ENCODE measurements at regions not wholly inside any gene's neighbourhood (a gene's known extent, or its start where the extent isn't known, plus 50 kb on each side); places are given as distances from the start of the nearest gene placed in this dataset.

GRCh38 chr2:144666032-144666431 lies 146.1 kb upstream of the ZEB2 start:
- TF ChIP-seq POLR2AphosphoS5 (IDR thresholded peaks at IDR 0.05; ENCODE audit: low read depth) (no peak), CTCF (conservative IDR thresholded peaks at IDR 0.05; ENCODE audit: low read depth in 2 of 2) (no peak), EZH2phosphoT487 (IDR thresholded peaks at IDR 0.05; ENCODE audit: unreplicated experiment) (no peak)

Measured in GM23338 (cell line).